GM12892 (cell line): ENCODE measurements at regions not wholly inside any gene's neighbourhood (a gene's known extent, or its start where the extent isn't known, plus 50 kb on each side); places are given as distances from the start of the nearest gene placed in this dataset.

Experiments used
- DNase-seq: peaks from one replicate; pipeline ENCODE4 v3.0.0; 2011; ENCODE audit not compliant: insufficient read length
- FAIRE-seq: peaks from 2 replicates; lab custom pipeline; 2011; peaks lifted over from hg19 to GRCh38; lab: Jason Lieb, UNC
- POLR2A ChIP-seq: IDR thresholded peaks from 2 replicates; pipeline ENCODE4 v1.6.1; 2011; ENCODE audit warnings: low read depth, low read length, control low read depth
- POLR2AphosphoS5 ChIP-seq: IDR thresholded peaks from 2 replicates; pipeline ENCODE4 v1.6.1; 2011; ENCODE audit warnings: low read depth, low read length, control low read depth
- TAF1 ChIP-seq: IDR thresholded peaks from 2 replicates; pipeline ENCODE4 v1.6.1; 2011; ENCODE audit warnings: low read depth, mild to moderate bottlenecking, control low read depth, low read length, borderline replicate concordance

DNA sequence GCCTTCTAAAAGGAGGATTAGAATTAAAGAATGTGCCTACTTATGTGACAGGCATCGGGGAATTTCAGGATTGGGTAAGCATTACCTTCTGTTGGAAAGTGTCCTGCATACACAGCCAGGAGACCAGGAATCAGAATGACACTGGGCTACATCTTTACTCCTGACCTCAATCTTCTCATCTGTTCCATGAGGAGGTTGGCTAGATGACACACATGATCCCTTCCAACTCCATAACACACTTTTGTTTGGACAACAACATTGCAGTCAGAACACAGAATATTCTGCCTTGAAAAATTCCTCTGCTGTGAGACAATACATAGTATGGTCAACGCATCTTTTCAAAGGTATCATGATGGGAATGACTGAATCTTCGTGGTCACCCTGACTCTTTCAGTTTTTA lies 1281.2 kb upstream of the SORCS1 start:
- TF ChIP-seq POLR2AphosphoS5, result no peak
- TF ChIP-seq POLR2A, result no peak
- TF ChIP-seq TAF1, result no peak
- no peak for FAIRE-seq
- DNase-seq, result no peak

DNA sequence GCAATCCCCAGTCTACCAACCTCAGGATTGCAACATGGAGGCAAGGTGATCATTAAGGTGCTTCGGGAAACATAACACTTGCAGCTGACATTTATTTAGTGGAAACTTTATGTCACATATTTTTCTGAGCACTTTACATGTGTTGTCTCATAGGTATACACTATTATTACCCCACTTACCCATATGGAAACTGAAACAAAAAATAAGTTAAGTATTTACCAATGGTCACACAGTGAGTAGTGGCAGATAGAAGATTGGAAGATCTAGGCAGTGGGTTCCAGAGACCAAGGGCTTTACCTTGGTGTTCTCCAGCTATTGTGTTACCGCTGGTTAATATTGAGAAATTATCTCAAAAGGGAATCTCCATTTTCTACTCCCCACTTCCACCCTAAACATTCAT lies 1279.1 kb upstream of the SORCS1 start:
- TF ChIP-seq TAF1, result no peak
- TF ChIP-seq POLR2A, result no peak
- no peak for TF ChIP-seq POLR2AphosphoS5
- FAIRE-seq, result no peak
- DNase-seq, result no peak

GRCh38 chr10:108439397-108439796 lies 1274.9 kb upstream of the SORCS1 start:
- DNase-seq, result no peak
- no peak for FAIRE-seq
- no peak for TF ChIP-seq POLR2AphosphoS5
- TF ChIP-seq POLR2A, result no peak
- no peak for TF ChIP-seq TAF1

DNA sequence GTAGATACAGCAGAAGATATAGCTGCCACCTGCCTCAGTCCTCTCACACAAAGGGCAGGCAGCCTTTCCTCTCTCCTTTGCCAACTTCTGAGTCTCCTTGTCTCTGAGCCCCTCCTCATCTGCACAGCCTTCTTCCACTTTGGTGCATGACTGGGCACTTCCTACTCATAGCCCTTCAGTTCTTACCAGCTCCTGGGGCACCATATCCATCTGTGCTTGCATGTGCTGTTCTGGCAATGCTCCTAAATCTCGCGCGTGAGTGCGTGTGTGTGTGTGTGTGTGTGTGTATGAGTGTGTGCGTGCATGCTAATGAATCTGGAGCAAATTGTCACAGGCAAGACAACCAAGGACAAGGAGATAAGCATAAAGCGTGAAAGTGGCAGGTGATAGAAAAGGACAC lies 1271.6 kb upstream of the SORCS1 start:
- FAIRE-seq, result no peak
- no peak for DNase-seq
- TF ChIP-seq POLR2A, result no peak
- TF ChIP-seq POLR2AphosphoS5, result no peak
- no peak for TF ChIP-seq TAF1

GRCh38 chr10:108434559-108435252 lies 1270.2 kb upstream of the SORCS1 start:
- TF ChIP-seq POLR2AphosphoS5 (no peak), TAF1 (no peak), POLR2A (no peak)
- no peak for DNase-seq
- FAIRE-seq, result no peak

- TF ChIP-seq TAF1, result no peak
- no peak for TF ChIP-seq POLR2A
- no peak for TF ChIP-seq POLR2AphosphoS5
- no peak for FAIRE-seq
- DNase-seq, result no peak
Measured at GRCh38 chr10:108427146-108427545, 1262.6 kb upstream of the SORCS1 start.

- FAIRE-seq, result no peak
- TF ChIP-seq POLR2AphosphoS5 (no peak), POLR2A (no peak), TAF1 (no peak)
- DNase-seq, result no peak
Measured at GRCh38 chr10:108425283-108425964, 1260.9 kb upstream of the SORCS1 start.

GRCh38 chr10:108424656-108425055 lies 1260.2 kb upstream of the SORCS1 start:
- no peak for TF ChIP-seq POLR2AphosphoS5
- DNase-seq (no peak), FAIRE-seq (no peak)

DNA sequence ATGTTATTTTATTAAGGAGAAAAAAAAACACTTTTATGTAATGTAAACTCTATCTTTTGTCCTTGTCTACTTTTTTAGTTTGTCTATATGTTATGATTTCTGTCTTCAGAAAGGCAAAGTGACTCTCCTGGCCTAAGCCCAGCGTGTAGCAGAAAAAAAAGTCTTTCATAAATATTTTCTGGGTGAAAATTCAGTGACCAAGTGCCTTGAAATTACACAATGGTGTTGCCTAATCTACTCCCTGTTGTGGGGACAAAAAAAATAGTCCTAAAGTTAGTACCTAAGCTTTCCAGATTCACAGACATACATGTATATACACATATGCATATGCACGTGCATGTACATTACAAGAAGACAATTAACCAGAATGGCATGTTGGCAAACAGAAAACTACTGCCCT lies 1257.8 kb upstream of the SORCS1 start:
- DNase-seq, result no peak
- no peak for TF ChIP-seq POLR2AphosphoS5
- no peak for TF ChIP-seq TAF1
- TF ChIP-seq POLR2A, result no peak
- no peak for FAIRE-seq

DNA sequence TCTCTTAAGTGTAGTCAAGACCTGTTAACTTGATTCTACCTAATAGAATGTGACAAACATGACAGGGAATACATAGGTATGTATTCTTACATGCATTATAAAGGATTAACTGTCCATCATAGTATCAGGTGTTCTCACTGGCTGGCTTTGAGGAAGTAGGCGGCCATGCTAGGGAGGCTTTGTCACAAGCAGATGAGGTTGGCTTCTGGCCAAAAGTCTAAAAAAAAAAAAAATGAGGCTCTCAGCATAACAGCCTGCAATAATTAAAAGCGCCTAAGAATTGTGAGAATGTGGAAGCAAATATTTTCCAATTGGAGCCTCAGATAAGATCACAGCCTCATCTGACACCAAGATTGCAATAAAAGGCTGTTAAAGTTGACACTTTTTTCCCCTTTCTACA lies 1256.8 kb upstream of the SORCS1 start:
- TF ChIP-seq TAF1, result no peak
- no peak for TF ChIP-seq POLR2AphosphoS5
- no peak for TF ChIP-seq POLR2A
- FAIRE-seq (no peak), DNase-seq (no peak)

DNA sequence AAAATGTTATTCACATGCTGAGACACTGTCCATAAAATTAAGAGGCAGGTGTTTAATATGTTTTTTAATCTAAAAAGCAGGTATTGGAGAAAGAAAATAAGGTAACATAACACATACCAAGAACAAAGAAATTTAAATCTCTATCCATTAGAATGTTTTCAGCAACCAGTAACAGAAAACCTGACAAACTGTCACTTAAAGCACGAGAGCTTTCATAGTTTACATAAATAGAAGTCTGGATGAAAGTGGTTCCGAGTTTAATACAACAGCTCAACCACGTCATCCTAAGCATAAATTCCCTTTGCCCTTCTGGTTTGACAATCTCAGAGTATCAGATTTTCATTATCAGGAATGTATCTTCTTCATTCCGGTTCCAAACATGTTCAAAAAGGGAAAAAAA lies 1249.4 kb upstream of the SORCS1 start:
- DNase-seq (no peak), FAIRE-seq (no peak)
- TF ChIP-seq POLR2AphosphoS5, result no peak

DNA sequence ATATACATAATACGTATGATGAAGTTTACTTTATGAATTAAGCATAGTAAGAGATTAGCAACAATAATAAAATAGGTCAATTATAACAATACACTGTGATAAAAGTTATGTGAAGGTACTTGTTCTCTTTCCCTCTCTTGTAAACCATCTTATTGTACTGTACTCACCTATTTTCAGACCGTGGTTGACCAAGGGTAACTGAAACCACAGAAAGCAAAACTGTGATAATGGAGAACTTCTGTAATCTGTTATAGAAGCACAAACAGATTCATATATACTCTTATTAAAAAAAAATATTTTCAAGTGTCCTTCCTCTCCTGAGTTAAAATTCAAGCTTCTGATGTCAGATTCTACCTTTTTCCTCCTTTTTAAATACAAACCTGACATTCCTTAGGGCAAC lies 1247.8 kb upstream of the SORCS1 start:
- no peak for TF ChIP-seq POLR2AphosphoS5
- TF ChIP-seq TAF1, result no peak
- TF ChIP-seq POLR2A, result no peak
- DNase-seq (no peak), FAIRE-seq (no peak)
